Lung (tissue), 11 donors: ENCODE measurements at regions not wholly inside any gene's neighbourhood (a gene's known extent, or its start where the extent isn't known, plus 50 kb on each side); places are given as distances from the start of the nearest gene placed in this dataset.

Experiments
- ATAC-seq: fragments of 200-7000 bp; cut with Tn5 transposase; one replicate; pipeline ENCODE4 v1.9.1; 2020; ENCODE audit warnings: moderate number of reproducible peaks; ENCODE audit not compliant: insufficient read depth, low FRiP score
- DNase-seq, 3 donors: peaks; one replicate each; pipeline ENCODE4 v3.0.0-alpha.2; 2013 to 2017
- H3K27ac ChIP-seq, 2 donors: one replicate each; pipeline ENCODE4 v1.5.1; 2013; ENCODE audit warnings: mild to moderate bottlenecking in 2 of 2, moderate library complexity in 2 of 2, control low read depth in 1 of 2, inconsistent platforms in 1 of 2, low read depth in 1 of 2, low read length in 1 of 2
- H3K27me3 ChIP-seq, 3 donors: one replicate each; pipeline ENCODE4 v1.5.1; 2013; ENCODE audit warnings: low read length in 2 of 3; ENCODE audit not compliant: control insufficient read depth in 3 of 3, insufficient read depth in 3 of 3
- H3K36me3 ChIP-seq, 4 donors: one replicate each; pipeline ENCODE4 v1.5.1; 2013; ENCODE audit warnings: low read length in 4 of 4, mild to moderate bottlenecking in 1 of 4, moderate library complexity in 1 of 4; ENCODE audit not compliant: control insufficient read depth in 4 of 4, insufficient read depth in 4 of 4
- H3K4me1 ChIP-seq, 5 donors: one replicate each; pipeline ENCODE4 v1.5.1; 2013; ENCODE audit warnings: low read length in 5 of 5, mild to moderate bottlenecking in 2 of 5, moderate library complexity in 1 of 5; ENCODE audit not compliant: control insufficient read depth in 5 of 5, insufficient read depth in 5 of 5
- H3K4me3 ChIP-seq: one replicate; pipeline ENCODE4 v1.5.1; 2013; ENCODE audit warnings: mild to moderate bottlenecking, control low read depth, moderate library complexity
- H3K9ac ChIP-seq, 2 donors: one replicate each; pipeline ENCODE4 v1.5.1; 2013; ENCODE audit warnings: low read length in 2 of 2, control low read depth in 1 of 2; ENCODE audit not compliant: insufficient read depth in 1 of 2
- H3K9me3 ChIP-seq, 4 donors: one replicate each; pipeline ENCODE4 v1.5.1; 2013; ENCODE audit warnings: low read length in 3 of 4, mild to moderate bottlenecking in 1 of 4, moderate library complexity in 1 of 4; ENCODE audit not compliant: control insufficient read depth in 4 of 4, insufficient read depth in 3 of 4
- WGBS, 2 donors: extraction: QIAGEN DNeasy Blood & Tissue Kit; methylation state at CpG; one replicate each; pipeline ENCODE4 v1.1.7; 2013; 5-methylcytosine and 5-hydroxymethylcytosine counted together
- TF ChIP-seq, protein P1 (sequence below): IDR thresholded peaks from 2 replicates; pipeline ENCODE4 v1.5.1; 2012; ENCODE audit warnings: mild to moderate bottlenecking; ENCODE audit errors: control extremely low read depth, extremely low read depth
- donor health status: control.
- donor health status: control.
- donor health status: Bipolar disorder and iron deficiency.
- donor health status: healthy.
- donor health status: DM: yes; HTN: yes; CAD: no.

DNA sequence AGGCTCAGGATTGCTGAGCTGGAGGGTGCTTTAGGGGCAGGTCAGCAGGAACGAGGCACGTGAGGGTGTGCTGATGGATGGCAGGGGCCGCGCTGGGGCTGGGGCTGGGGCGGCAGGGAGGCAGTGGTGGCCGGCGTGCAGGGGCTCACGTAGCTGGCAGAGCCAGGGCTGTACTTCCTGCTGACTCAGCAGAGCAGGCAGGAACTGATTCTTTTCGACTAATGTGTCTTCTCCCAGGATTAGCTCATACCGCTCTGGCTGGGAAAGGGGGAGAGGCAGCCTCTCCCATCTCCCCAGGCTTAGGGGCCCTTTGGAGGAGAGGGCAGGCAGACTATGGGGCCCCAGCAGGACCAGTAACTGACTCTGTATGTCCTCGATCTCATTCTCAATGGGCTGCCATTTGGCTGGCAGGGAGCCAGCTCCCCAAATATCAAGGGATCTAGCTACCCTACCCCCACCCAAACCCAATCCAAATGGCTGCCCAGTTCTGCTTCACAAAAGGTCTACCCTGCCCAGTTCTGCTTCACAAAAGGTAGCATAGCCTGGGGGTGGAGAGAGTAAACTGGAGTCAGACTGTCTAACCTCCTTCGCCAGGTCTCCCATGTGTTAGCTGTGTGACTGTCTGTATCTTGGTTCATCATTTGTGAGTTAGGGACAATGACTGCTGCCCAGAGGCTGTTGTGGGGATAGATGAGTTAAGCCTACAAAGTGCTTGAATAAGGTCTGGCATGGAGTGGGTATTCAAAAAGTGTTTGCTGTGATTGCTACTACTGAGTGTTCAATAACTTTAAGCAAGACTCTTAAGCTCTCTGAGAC is 100.1 kb upstream of the SLC2A1 start:
- no peak overlapping the region for H3K4me3 ChIP-seq
- no peaks in the 10 kb centered on the region for H3K27me3 ChIP-seq
- H3K4me1 ChIP-seq = peaks cover 0 to 33% (median 28%) of the 10 kb centered on the region in 5 donors
- DNase-seq = peak; percentile 84 to 92 (median 88)
- H3K36me3 ChIP-seq = no peaks in the 10 kb centered on the region
- no peak overlapping the region for H3K27ac ChIP-seq
- H3K9me3 ChIP-seq = peaks cover 0 to 2% (median 0%) of the 10 kb centered on the region in 4 donors
- TF ChIP-seq, protein P1, sequence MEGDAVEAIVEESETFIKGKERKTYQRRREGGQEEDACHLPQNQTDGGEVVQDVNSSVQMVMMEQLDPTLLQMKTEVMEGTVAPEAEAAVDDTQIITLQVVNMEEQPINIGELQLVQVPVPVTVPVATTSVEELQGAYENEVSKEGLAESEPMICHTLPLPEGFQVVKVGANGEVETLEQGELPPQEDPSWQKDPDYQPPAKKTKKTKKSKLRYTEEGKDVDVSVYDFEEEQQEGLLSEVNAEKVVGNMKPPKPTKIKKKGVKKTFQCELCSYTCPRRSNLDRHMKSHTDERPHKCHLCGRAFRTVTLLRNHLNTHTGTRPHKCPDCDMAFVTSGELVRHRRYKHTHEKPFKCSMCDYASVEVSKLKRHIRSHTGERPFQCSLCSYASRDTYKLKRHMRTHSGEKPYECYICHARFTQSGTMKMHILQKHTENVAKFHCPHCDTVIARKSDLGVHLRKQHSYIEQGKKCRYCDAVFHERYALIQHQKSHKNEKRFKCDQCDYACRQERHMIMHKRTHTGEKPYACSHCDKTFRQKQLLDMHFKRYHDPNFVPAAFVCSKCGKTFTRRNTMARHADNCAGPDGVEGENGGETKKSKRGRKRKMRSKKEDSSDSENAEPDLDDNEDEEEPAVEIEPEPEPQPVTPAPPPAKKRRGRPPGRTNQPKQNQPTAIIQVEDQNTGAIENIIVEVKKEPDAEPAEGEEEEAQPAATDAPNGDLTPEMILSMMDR = no peak
- WGBS, 2 donors = 17 to 18% methylated on average over 8 to 12 of the region's 12 CpGs
- ATAC-seq = no peak
- H3K9ac ChIP-seq = peak overlapping the region in 1 of 2 donors; percentile 19

DNA sequence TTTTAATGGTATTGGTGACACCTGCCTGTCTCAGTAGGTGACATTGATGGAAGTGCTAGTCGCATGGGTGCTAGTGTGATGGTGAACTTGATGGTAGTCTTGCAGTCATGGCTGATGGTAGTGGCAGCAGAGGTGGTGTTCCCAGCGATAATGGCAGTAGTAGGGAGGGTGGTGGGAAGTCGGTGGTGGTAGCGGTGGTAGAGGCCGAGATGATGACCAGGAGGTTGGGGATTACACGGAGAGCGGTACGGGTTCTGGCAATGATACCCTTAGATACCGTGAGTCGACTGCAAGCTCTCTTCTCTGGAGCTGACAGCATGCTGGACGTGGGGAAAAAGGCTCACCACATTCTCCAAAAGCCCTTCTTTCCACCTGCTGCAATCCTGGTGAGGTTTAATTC is 99.4 kb upstream of the SLC2A1 start:
- WGBS, 2 donors = 86 to 94% methylated on average over 11 of the region's 11 CpGs
- ATAC-seq = no peak
- H3K9ac ChIP-seq = no peak overlapping the region
- H3K9me3 ChIP-seq = peaks cover 0 to 2% (median 0%) of the 10 kb centered on the region in 4 donors
- H3K36me3 ChIP-seq = no peaks in the 10 kb centered on the region
- TF ChIP-seq, protein P1 = no peak
- peaks cover 0 to 34% (median 28%) of the 10 kb centered on the region in 5 donors for H3K4me1 ChIP-seq
- H3K4me3 ChIP-seq = no peak overlapping the region
- H3K27ac ChIP-seq = no peak overlapping the region
- no peak for DNase-seq
- H3K27me3 ChIP-seq = no peaks in the 10 kb centered on the region

DNA sequence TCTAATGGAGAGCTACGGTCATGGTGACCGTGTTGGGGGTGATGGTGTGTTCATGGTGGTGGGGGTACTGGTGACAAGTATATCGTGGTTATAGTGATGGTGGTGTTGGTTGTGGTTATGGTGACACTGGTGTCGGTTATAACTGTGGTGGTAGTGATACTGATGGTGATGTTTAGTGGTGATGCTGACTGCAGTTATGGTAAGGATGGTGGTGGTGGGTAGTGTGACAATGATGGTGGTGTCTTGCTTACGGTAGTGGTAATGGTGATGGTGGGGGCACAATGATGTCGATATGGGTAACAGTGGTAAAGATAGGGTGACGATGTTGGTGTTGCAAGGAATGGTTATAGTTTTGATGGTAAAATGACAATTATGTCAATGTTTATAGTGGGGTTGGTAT is 98.9 kb upstream of the SLC2A1 start:
- ATAC-seq = no peak
- H3K4me3 ChIP-seq = no peak overlapping the region
- H3K4me1 ChIP-seq = peaks cover 0 to 39% (median 28%) of the 10 kb centered on the region in 5 donors
- no peaks in the 10 kb centered on the region for H3K27me3 ChIP-seq
- peak overlapping the region in 1 of 2 donors; percentile 38 for H3K9ac ChIP-seq
- TF ChIP-seq, protein P1 = no peak
- 92 to 95% methylated on average over 7 of the region's 7 CpGs for WGBS, 2 donors
- H3K9me3 ChIP-seq = peaks cover 0 to 2% (median 0%) of the 10 kb centered on the region in 4 donors
- H3K27ac ChIP-seq = no peak overlapping the region
- no peaks in the 10 kb centered on the region for H3K36me3 ChIP-seq
- DNase-seq = no peak
